Ovary (tissue), 7 donors: ENCODE measurements at regions not wholly inside any gene's neighbourhood (a gene's known extent, or its start where the extent isn't known, plus 50 kb on each side); places are given as distances from the start of the nearest gene placed in this dataset.

Source experiments
- DNase-seq, 5 donors: peaks; one replicate each; pipeline ENCODE4 v3.0.0-alpha.2; 2019 to 2020
- H3K27ac ChIP-seq, 2 donors: fragments of 200-600 bp; one replicate each; pipeline versions ENCODE4 v1.5.1 to v1.8.0; 2019 to 2022
- H3K27me3 ChIP-seq: fragments of 200-600 bp; one replicate; pipeline ENCODE4 v1.8.0; 2022
- H3K36me3 ChIP-seq: fragments of 200-600 bp; sonication (generic); one replicate; pipeline ENCODE4 v1.5.1; 2019
- H3K4me1 ChIP-seq: one replicate; pipeline ENCODE4 v1.8.1; 2013; ENCODE audit warnings: mild to moderate bottlenecking, moderate library complexity; ENCODE audit not compliant: insufficient read depth
- H3K4me3 ChIP-seq: fragments of 200-600 bp; sonication (generic); one replicate; pipeline ENCODE4 v1.5.1; 2017
- H3K9me3 ChIP-seq, 2 donors: fragments of 200-600 bp in 1 of 2; sonication (generic) in 1 of 2; one replicate each; pipeline versions ENCODE4 v1.5.1 to v1.8.1; 2013 to 2019; ENCODE audit warnings: mild to moderate bottlenecking in 1 of 2, moderate library complexity in 1 of 2
- CTCF ChIP-seq, 3 donors: fragments of 450-650 bp in 2 of 3; fragments of 200-600 bp in 1 of 3; IDR thresholded peaks; one replicate each; pipeline versions ENCODE4 v1.5.1 to v1.8.0; 2016 to 2022; ENCODE audit warnings: antibody characterized with exemption in 3 of 3, mild to moderate bottlenecking in 1 of 3
- EP300 ChIP-seq: sonication (generic); formaldehyde crosslinking; IDR thresholded peaks from one replicate; pipeline ENCODE4 v1.6.1; 2017; ENCODE audit warnings: antibody characterized with exemption
- POLR2A ChIP-seq: fragments of 450-650 bp; IDR thresholded peaks from one replicate; pipeline ENCODE4 v1.6.1; 2017; ENCODE audit warnings: antibody characterized with exemption, mild to moderate bottlenecking, moderate library complexity
- WGBS, 3 donors: extraction: QIAGEN DNeasy Blood & Tissue Kit in 1 of 3; methylation state at CpG; one replicate each; pipeline versions ENCODE4 v1.1.5 to v1.1.7; 2013 to 2017; 5-methylcytosine and 5-hydroxymethylcytosine counted together
- intact Hi-C, 4 donors: fragments of 100-400 bp; cut with DNase I; formaldehyde crosslinking; loops; one replicate each; pipeline versions ENCODE4 v1.11.0 to v1.15.1; 2022 to 2023
- donor health status: DM: no; HTN: no; CAD: no; lungs with moderate emphysema.
- donor health status: DM: no; HTN: no; CAD: no.
- donor health status: Bipolar disorder and iron deficiency.
- donor health status: DM: no; HTN: no; CAD: no.
- donor health status: DM: yes; HTN: yes; CAD: no.

- DNase-seq = peak in 1 of 5 donors; percentile 30
These were observed 1123.7 kb downstream of the IGSF11 start for GRCh38 chr3:117910820-117911521.

DNA sequence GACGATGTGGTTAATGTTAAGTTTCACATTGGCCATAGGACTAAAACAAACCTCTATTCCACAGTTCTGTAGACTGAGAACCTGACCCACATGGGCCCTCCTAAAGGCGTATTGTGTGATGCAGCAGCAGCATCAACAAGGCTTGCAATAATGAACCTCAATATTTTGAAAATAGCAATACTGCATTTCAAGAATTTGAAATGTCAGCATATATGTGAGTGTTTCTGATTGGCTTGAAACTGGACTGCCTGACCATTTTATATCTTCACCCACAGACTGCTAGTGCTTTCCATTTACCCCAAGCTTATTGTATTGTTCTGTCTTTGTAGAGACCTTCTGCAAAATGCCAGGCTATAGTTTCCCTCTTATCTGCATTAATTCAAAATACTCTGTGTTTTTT lies 1122.3 kb downstream of the IGSF11 start:
- DNase-seq = no peak
- Histone ChIP-seq H3K27ac (no peak overlapping the region), H3K4me1 (no peaks in the 10 kb centered on the region), H3K9me3 (no peaks in the 10 kb centered on the region), H3K27me3 (no peaks in the 10 kb centered on the region), H3K4me3 (no peak overlapping the region), H3K36me3 (no peaks in the 10 kb centered on the region)
- intact Hi-C loops = no loop called here
- WGBS, 3 donors = 90 to 96% (median 94%) methylated on average over 2 of the region's 2 CpGs
- TF ChIP-seq CTCF (IDR thresholded peaks at IDR 0.05) (no peak), EP300 (no peak), POLR2A (no peak)

More at GRCh38 chr3:117910820-117911521, 1123.7 kb downstream of the IGSF11 start:
- 34 to 38% (median 35%) methylated on average over 3 of the region's 3 CpGs for WGBS, 3 donors
- Histone ChIP-seq H3K36me3 (no peaks in the 10 kb centered on the region), H3K27ac (no peak overlapping the region), H3K27me3 (no peaks in the 10 kb centered on the region), H3K9me3 (no peaks in the 10 kb centered on the region), H3K4me3 (no peak overlapping the region), H3K4me1 (no peaks in the 10 kb centered on the region)
- intact Hi-C loops = no loop called here
- no peak for TF ChIP-seq EP300
- TF ChIP-seq POLR2A = no peak
- TF ChIP-seq CTCF (IDR thresholded peaks at IDR 0.05) = no peak

DNA sequence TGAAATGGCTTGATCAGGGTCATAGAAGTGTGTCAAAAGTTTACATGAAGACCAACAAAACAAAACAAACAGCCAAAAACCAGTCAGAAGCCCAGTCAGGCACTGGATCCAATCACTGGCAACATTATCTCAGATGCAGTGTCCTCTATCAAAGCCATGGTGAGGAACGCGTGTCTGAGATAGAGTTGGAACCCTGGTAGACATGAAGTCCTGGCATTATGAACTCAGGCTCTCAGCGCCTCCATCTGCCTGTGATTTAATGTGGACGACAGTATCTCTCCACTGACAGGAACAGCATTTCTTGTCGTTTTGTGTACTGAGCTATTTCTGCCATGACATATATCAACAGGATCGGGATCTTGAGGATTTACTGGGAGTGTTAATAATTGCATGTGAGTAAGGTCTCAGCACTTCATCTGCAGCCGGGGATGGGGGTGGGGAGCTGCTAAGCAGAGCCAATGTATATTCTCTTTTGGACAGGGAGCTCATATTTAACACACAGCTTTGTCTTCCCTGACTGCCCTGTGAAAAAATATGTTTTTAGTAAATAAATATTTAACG lies 1120.0 kb downstream of the IGSF11 start:
- Histone ChIP-seq H3K9me3 (no peaks in the 10 kb centered on the region), H3K4me3 (no peak overlapping the region), H3K4me1 (no peaks in the 10 kb centered on the region), H3K27ac (no peak overlapping the region), H3K36me3 (no peaks in the 10 kb centered on the region), H3K27me3 (no peaks in the 10 kb centered on the region)
- intact Hi-C loops = no loop called here
- WGBS, 3 donors = 47 to 67% (median 54%) methylated on average over 8 of the region's 8 CpGs
- DNase-seq = no peak
- TF ChIP-seq EP300 (no peak), CTCF (IDR thresholded peaks at IDR 0.05) (no peak), POLR2A (no peak)

- Histone ChIP-seq H3K27ac (no peak overlapping the region), H3K27me3 (no peaks in the 10 kb centered on the region), H3K4me1 (no peaks in the 10 kb centered on the region), H3K9me3 (no peaks in the 10 kb centered on the region), H3K4me3 (no peak overlapping the region), H3K36me3 (no peaks in the 10 kb centered on the region)
- 92 to 93% (median 93%) methylated on average over 2 of the region's 2 CpGs for WGBS, 3 donors
- intact Hi-C loops = no loop called here
- TF ChIP-seq EP300 = no peak
- TF ChIP-seq CTCF (IDR thresholded peaks at IDR 0.05) = no peak
- no peak for TF ChIP-seq POLR2A
- no peak for DNase-seq
These were observed 1117.8 kb downstream of the IGSF11 start for GRCh38 chr3:117916839-117917238.
